Upper lobe of right lung (tissue), 1 donor: ENCODE measurements at regions not wholly inside any gene's neighbourhood (a gene's known extent, or its start where the extent isn't known, plus 50 kb on each side); places are given as distances from the start of the nearest gene placed in this dataset.

Source experiments
- ATAC-seq: fragments of 200-7000 bp; cut with Tn5 transposase; one replicate; pipeline ENCODE4 v1.9.1; 2020; ENCODE audit warnings: mild to moderate bottlenecking, moderate library complexity
- DNase-seq: peaks from one replicate; pipeline ENCODE4 v3.0.0-alpha.2; 2020
- H3K27ac ChIP-seq: fragments of 200-600 bp; one replicate; pipeline ENCODE4 v1.8.0; 2022
- H3K27me3 ChIP-seq: fragments of 200-600 bp; one replicate; pipeline ENCODE4 v1.8.0; 2022; ENCODE audit warnings: mild to moderate bottlenecking
- H3K36me3 ChIP-seq: fragments of 200-600 bp; one replicate; pipeline ENCODE4 v1.8.0; 2022
- H3K4me1 ChIP-seq: fragments of 200-600 bp; one replicate; pipeline ENCODE4 v1.8.0; 2022
- H3K4me3 ChIP-seq: fragments of 200-600 bp; one replicate; pipeline ENCODE4 v1.8.0; 2022; ENCODE audit warnings: mild to moderate bottlenecking
- H3K9me3 ChIP-seq: fragments of 200-600 bp; one replicate; pipeline ENCODE4 v1.8.0; 2022
- intact Hi-C: fragments of 100-400 bp; cut with DNase I; formaldehyde crosslinking; loops from one replicate; pipeline ENCODE4 v1.11.0; 2022
- TF ChIP-seq, protein P1 (sequence below): fragments of 200-600 bp; IDR thresholded peaks from one replicate; pipeline ENCODE4 v1.8.0; 2022; ENCODE audit warnings: antibody characterized with exemption
- donor health status: DM: no; HTN: yes; CAD: no; lungs with severe emphysema.

DNA sequence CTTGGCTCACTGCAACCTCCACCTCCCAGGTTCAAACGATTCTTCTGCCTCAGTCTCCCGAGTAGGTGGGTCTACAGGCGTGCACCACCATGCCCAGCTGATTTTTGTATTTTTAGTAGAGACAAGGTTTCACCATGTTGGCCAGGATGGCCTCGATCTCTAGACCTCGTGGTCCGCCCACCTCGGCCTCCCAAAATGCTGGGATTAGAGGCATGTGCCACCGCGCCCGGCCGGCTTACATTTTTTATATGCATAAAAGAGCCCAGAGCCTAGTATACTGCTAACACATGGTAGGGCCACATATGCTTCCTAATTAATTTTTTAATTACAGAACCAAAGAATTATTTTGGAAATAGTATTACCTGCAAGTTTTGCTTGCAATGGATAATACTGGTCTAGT is 1325.4 kb downstream of the PLA2G4A start:
- TF ChIP-seq, protein P1, sequence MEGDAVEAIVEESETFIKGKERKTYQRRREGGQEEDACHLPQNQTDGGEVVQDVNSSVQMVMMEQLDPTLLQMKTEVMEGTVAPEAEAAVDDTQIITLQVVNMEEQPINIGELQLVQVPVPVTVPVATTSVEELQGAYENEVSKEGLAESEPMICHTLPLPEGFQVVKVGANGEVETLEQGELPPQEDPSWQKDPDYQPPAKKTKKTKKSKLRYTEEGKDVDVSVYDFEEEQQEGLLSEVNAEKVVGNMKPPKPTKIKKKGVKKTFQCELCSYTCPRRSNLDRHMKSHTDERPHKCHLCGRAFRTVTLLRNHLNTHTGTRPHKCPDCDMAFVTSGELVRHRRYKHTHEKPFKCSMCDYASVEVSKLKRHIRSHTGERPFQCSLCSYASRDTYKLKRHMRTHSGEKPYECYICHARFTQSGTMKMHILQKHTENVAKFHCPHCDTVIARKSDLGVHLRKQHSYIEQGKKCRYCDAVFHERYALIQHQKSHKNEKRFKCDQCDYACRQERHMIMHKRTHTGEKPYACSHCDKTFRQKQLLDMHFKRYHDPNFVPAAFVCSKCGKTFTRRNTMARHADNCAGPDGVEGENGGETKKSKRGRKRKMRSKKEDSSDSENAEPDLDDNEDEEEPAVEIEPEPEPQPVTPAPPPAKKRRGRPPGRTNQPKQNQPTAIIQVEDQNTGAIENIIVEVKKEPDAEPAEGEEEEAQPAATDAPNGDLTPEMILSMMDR, result no peak
- no peak for ATAC-seq
- no peaks in the 10 kb centered on the region for H3K4me1 ChIP-seq
- no peaks in the 10 kb centered on the region for H3K9me3 ChIP-seq
- intact Hi-C loops, result no loop called here
- no peak for DNase-seq
- H3K36me3 ChIP-seq, result no peaks in the 10 kb centered on the region
- no peak overlapping the region for H3K4me3 ChIP-seq
- H3K27me3 ChIP-seq, result no peaks in the 10 kb centered on the region
- no peak overlapping the region for H3K27ac ChIP-seq

DNA sequence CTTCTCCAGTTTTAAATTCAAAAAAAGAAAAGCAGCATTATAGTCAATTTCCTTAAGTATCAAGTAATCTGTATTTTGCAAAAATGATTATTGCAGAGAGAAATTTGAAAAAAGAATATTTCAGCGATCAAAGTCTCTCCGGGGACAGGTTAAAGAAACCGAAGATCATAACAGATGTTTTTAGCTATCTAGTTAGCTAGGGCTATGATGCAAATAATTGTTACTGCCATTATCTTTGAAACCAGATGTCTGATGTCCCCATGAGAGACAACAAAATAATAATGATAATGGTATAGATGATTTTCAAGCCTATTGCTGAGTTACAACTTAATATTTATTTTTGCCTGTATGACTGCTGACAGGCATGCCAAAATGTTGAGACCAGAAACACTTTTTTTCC is 1326.0 kb downstream of the PLA2G4A start:
- Histone ChIP-seq H3K27me3 (no peaks in the 10 kb centered on the region), H3K4me3 (no peak overlapping the region), H3K27ac (no peak overlapping the region), H3K4me1 (no peaks in the 10 kb centered on the region), H3K9me3 (no peaks in the 10 kb centered on the region), H3K36me3 (no peaks in the 10 kb centered on the region)
- ATAC-seq (no peak), DNase-seq (no peak)
- TF ChIP-seq, protein P1, result no peak
- intact Hi-C loops, result no loop called here

DNA sequence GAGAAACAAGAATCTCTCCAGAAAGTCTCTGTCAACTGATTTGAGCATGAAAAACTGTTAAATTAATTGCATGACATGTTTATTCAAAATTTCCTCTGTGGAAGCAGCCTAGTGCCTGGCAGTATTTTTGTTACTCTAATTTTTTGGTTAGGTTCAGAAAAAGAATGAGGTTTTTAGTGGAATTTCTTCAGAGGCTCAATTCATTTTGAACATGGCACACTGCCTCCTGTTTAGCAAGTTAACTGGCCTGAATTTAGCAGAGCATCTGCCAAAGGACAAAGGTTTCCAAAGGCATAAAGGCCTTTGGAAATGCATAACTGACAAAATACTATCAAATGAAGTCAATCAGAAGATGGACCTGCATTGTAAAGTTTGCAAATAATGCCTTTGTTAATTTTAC is 1326.5 kb downstream of the PLA2G4A start:
- no peak for ATAC-seq
- H3K27ac ChIP-seq, result no peak overlapping the region

DNA sequence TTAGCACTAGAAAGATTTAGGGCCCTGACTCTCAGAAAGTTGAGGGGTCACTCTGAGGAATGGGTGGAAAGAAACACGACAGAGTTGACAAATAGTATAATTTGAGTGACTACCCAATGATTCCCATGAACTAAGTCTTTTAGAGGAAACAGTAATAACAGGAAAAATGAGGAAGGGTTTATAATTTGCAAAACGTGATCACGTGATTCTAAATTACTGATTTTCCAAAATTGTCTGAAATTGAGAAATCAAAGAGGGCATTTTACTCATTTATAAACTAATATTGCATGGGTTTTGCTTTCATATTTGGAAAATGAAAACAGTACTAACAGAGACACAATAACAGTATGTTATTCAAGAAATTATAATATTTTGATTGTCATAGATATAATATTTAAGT is 1335.7 kb downstream of the PLA2G4A start:
- ATAC-seq (no peak), DNase-seq (no peak)
- intact Hi-C loops, result no loop called here
- Histone ChIP-seq H3K9me3 (no peaks in the 10 kb centered on the region), H3K36me3 (no peaks in the 10 kb centered on the region), H3K27me3 (no peaks in the 10 kb centered on the region), H3K4me1 (no peaks in the 10 kb centered on the region), H3K4me3 (no peak overlapping the region), H3K27ac (no peak overlapping the region)
- TF ChIP-seq, protein P1, result no peak

More for the DNA sequence above, 1326.5 kb downstream of the PLA2G4A start:
- Histone ChIP-seq H3K4me3 (no peak overlapping the region), H3K27me3 (no peaks in the 10 kb centered on the region), H3K36me3 (no peaks in the 10 kb centered on the region), H3K4me1 (no peaks in the 10 kb centered on the region), H3K9me3 (no peaks in the 10 kb centered on the region)
- intact Hi-C loops, result no loop called here
- no peak for DNase-seq
- TF ChIP-seq, protein P1, result no peak

DNA sequence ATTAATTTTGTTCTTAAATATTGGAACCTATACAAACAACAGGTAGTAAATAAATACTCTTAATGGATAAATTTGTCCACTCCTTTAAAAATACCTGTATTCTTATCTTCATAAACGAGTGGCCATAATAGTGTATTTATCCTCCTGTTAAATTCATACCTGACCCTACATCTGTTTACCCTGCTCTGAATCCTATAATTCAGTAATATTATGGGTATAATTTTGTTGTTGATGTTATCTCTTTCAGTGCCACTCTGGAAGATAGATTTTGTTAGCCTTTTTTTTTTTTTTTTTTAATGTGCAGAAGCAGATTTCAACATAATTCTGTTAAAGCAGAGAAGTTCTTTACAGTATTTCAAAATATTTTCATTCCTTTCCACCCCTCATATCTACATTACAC is 1337.9 kb downstream of the PLA2G4A start:
- Histone ChIP-seq H3K36me3 (no peaks in the 10 kb centered on the region), H3K4me1 (no peaks in the 10 kb centered on the region), H3K27me3 (no peaks in the 10 kb centered on the region), H3K4me3 (no peak overlapping the region), H3K27ac (no peak overlapping the region), H3K9me3 (no peaks in the 10 kb centered on the region)
- ATAC-seq (no peak), DNase-seq (no peak)
- TF ChIP-seq, protein P1, result no peak
- intact Hi-C loops, result no loop called here

DNA sequence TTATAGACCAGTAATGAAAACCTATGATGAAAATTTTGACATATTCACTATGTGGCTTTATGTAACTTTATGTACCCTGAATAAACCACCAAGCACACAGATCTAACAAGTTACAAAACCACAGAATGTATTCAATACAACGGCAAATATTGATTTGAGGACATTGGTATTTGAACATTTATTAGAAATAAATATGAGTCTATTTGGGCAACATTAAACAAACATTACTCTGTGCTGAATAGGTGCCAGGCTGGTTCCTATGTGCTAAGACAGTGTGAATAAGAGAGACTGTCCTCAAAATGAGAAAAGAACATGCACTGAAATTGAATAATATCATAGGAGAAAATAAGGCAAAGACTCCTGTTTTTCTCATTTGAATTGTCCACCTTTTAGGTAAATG is 1341.2 kb downstream of the PLA2G4A start:
- intact Hi-C loops, result no loop called here
- Histone ChIP-seq H3K9me3 (no peaks in the 10 kb centered on the region), H3K4me3 (no peak overlapping the region), H3K27ac (no peak overlapping the region), H3K4me1 (no peaks in the 10 kb centered on the region), H3K27me3 (no peaks in the 10 kb centered on the region), H3K36me3 (no peaks in the 10 kb centered on the region)
- no peak for DNase-seq
- TF ChIP-seq, protein P1, result no peak
- ATAC-seq, result no peak
